Prostate gland (tissue), 2 donors: ENCODE measurements at regions not wholly inside any gene's neighbourhood (a gene's known extent, or its start where the extent isn't known, plus 50 kb on each side); places are given as distances from the start of the nearest gene placed in this dataset.

Experiments used
- POLR2A ChIP-seq: fragments of 450-650 bp; IDR thresholded peaks from one replicate; pipeline ENCODE4 v1.6.1; 2016; ENCODE audit warnings: antibody characterized with exemption, mild to moderate bottlenecking
- POLR2AphosphoS5 ChIP-seq: sonication (generic); formaldehyde crosslinking; IDR thresholded peaks from one replicate; pipeline ENCODE4 v1.6.1; 2017; ENCODE audit warnings: antibody characterized with exemption
- TF ChIP-seq, protein P1 (sequence below), 4 experiments: fragments of 200-600 bp in 2 of 4; fragments of 450-650 bp in 2 of 4; sonication (generic) in 2 of 4; IDR thresholded peaks; 1 replicate in 3 of 4; 2 replicates in 1 of 4; pipeline ENCODE4 v1.5.1; 2016 to 2019; ENCODE audit warnings: antibody characterized with exemption in 4 of 4, mild to moderate bottlenecking in 2 of 4, moderate library complexity in 2 of 4

DNA sequence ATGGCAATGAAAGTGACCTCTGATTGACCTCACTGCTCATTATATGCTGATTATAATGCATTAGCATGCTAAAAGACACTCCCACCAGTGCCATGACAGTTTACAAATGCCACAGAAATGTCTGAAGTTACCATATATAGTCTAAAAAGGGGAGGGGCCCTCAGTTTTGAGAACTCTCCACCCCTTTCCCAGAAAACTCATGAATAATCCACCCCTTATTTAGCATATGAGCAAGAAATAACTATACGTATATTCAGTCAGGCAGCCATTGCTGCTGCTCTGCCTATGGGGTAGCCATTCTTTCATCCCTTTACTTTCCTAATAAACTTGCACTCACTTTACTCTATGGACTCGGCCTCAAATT, 163.1 kb downstream of the ESM1 start:
- TF ChIP-seq, protein P1, sequence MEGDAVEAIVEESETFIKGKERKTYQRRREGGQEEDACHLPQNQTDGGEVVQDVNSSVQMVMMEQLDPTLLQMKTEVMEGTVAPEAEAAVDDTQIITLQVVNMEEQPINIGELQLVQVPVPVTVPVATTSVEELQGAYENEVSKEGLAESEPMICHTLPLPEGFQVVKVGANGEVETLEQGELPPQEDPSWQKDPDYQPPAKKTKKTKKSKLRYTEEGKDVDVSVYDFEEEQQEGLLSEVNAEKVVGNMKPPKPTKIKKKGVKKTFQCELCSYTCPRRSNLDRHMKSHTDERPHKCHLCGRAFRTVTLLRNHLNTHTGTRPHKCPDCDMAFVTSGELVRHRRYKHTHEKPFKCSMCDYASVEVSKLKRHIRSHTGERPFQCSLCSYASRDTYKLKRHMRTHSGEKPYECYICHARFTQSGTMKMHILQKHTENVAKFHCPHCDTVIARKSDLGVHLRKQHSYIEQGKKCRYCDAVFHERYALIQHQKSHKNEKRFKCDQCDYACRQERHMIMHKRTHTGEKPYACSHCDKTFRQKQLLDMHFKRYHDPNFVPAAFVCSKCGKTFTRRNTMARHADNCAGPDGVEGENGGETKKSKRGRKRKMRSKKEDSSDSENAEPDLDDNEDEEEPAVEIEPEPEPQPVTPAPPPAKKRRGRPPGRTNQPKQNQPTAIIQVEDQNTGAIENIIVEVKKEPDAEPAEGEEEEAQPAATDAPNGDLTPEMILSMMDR (IDR thresholded peaks at IDR 0.05): no peak
- no peak for TF ChIP-seq POLR2A
- TF ChIP-seq POLR2AphosphoS5: no peak
